WTC11 (cell line): ENCODE measurements at regions not wholly inside any gene's neighbourhood (a gene's known extent, or its start where the extent isn't known, plus 50 kb on each side); places are given as distances from the start of the nearest gene placed in this dataset.

Source experiments
- ATAC-seq: fragments of 200-7000 bp; cut with Tn5 transposase; 2 replicates; pipeline ENCODE4 v1.10.0; 2021; ENCODE audit warnings: mild to moderate bottlenecking, moderate library complexity
- CTCF ChIA-PET: fragments of 300-600 bp; sonication (Branson Sonifier 250); formaldehyde crosslinking; loops from one replicate; lab custom pipeline; 2021; ENCODE audit warnings: antibody characterized with exemption; lab: Charles Lee
- POLR2A ChIA-PET: fragments of 350-600 bp; sonication (Branson Sonifier 250); formaldehyde crosslinking; loops from one replicate; lab custom pipeline; 2021; ENCODE audit warnings: antibody characterized with exemption; lab: Charles Lee
- DNase-seq: peaks from one replicate; pipeline ENCODE4 v3.0.0; 2021; ENCODE audit warnings: low spot score
- H3K27ac Mint-ChIP-seq: 2 replicates; pipeline ENCODE4 v1.8.0; 2021; ENCODE audit warnings: mixed read lengths
- H3K27me3 Mint-ChIP-seq: 2 replicates; pipeline ENCODE4 v1.8.0; 2021; ENCODE audit warnings: low read depth, mild to moderate bottlenecking, moderate library complexity, mixed read lengths
- H3K36me3 Mint-ChIP-seq: 2 replicates; pipeline ENCODE4 v1.8.0; 2021; ENCODE audit warnings: mixed read lengths
- H3K4me1 Mint-ChIP-seq: 2 replicates; pipeline ENCODE4 v1.8.0; 2022; ENCODE audit warnings: mixed read lengths
- H3K4me3 Mint-ChIP-seq: 2 replicates; pipeline ENCODE4 v1.8.0; 2021; ENCODE audit warnings: mild to moderate bottlenecking, moderate library complexity, mixed read lengths
- H3K9me3 Mint-ChIP-seq: 2 replicates; pipeline ENCODE4 v1.8.0; 2021; ENCODE audit warnings: mixed read lengths
- E2F1 ChIP-seq: sonication (generic); formaldehyde crosslinking; IDR thresholded peaks from 2 replicates; pipeline ENCODE4 v1.8.0; 2022; ENCODE audit warnings: mild to moderate bottlenecking, missing genetic modification reagents
- ERG ChIP-seq: fragments of 250-450 bp; sonication (Bioruptor Pico); IDR thresholded peaks from 2 replicates; pipeline ENCODE4 v1.8.0; 2021; ENCODE audit warnings: mild to moderate bottlenecking
- FOXJ3 ChIP-seq: sonication (generic); formaldehyde crosslinking; IDR thresholded peaks from 2 replicates; pipeline ENCODE4 v1.9.0; 2021; ENCODE audit warnings: missing genetic modification reagents, mild to moderate bottlenecking, borderline replicate concordance
- FOXK1 ChIP-seq: sonication (generic); formaldehyde crosslinking; IDR thresholded peaks from 2 replicates; pipeline ENCODE4 v1.8.0; 2022; ENCODE audit warnings: mild to moderate bottlenecking, moderate library complexity, missing genetic modification reagents
- GRHL2 ChIP-seq: fragments of 250-450 bp; sonication (Bioruptor Pico); IDR thresholded peaks from 2 replicates; pipeline ENCODE4 v1.8.0; 2022; ENCODE audit warnings: mild to moderate bottlenecking, moderate library complexity; ENCODE audit not compliant: insufficient replicate concordance, severe bottlenecking
- JAZF1 ChIP-seq: fragments of 250-450 bp; sonication (Bioruptor Pico); IDR thresholded peaks from 2 replicates; pipeline ENCODE4 v1.9.0; 2021; ENCODE audit warnings: moderate library complexity, mild to moderate bottlenecking, inconsistent platforms
- KAT7 ChIP-seq: sonication (generic); formaldehyde crosslinking; IDR thresholded peaks from 2 replicates; pipeline ENCODE4 v1.8.1; 2023; ENCODE audit warnings: missing genetic modification reagents, mild to moderate bottlenecking, borderline replicate concordance
- MYBL2 ChIP-seq: sonication (generic); formaldehyde crosslinking; IDR thresholded peaks from 2 replicates; pipeline ENCODE4 v1.8.1; 2023; ENCODE audit warnings: mild to moderate bottlenecking, moderate library complexity, missing genetic modification reagents
- NR2C2 ChIP-seq: sonication (generic); formaldehyde crosslinking; IDR thresholded peaks from 2 replicates; pipeline ENCODE4 v1.8.0; 2022; ENCODE audit warnings: mild to moderate bottlenecking, missing genetic modification reagents
- RELA ChIP-seq: sonication (generic); formaldehyde crosslinking; IDR thresholded peaks from 2 replicates; pipeline ENCODE4 v1.8.1; 2022; ENCODE audit warnings: missing genetic modification reagents, mild to moderate bottlenecking, borderline replicate concordance
- TEAD1 ChIP-seq: sonication (generic); formaldehyde crosslinking; IDR thresholded peaks from 2 replicates; pipeline ENCODE4 v1.8.0; 2022; ENCODE audit warnings: mild to moderate bottlenecking, missing genetic modification reagents
- TP53 ChIP-seq: sonication (generic); formaldehyde crosslinking; IDR thresholded peaks from 2 replicates; pipeline ENCODE4 v1.8.1; 2023; ENCODE audit warnings: mild to moderate bottlenecking, missing genetic modification reagents
- USF2 ChIP-seq: sonication (generic); formaldehyde crosslinking; IDR thresholded peaks from 2 replicates; pipeline ENCODE4 v1.8.1; 2023; ENCODE audit warnings: mild to moderate bottlenecking, missing genetic modification reagents, moderate library complexity
- ZBTB43 ChIP-seq: sonication (generic); formaldehyde crosslinking; IDR thresholded peaks from 2 replicates; pipeline ENCODE4 v1.8.1; 2023; ENCODE audit warnings: mild to moderate bottlenecking, missing genetic modification reagents
- ZNF121 ChIP-seq: sonication (generic); formaldehyde crosslinking; IDR thresholded peaks from 2 replicates; pipeline ENCODE4 v1.8.0; 2023; ENCODE audit warnings: missing genetic modification reagents
- ZNF263 ChIP-seq: sonication (generic); formaldehyde crosslinking; IDR thresholded peaks from 2 replicates; pipeline ENCODE4 v1.8.1; 2022; ENCODE audit warnings: low read depth, mild to moderate bottlenecking, moderate library complexity, missing genetic modification reagents
- ZNF396 ChIP-seq: fragments of 250-450 bp; sonication (Bioruptor Pico); IDR thresholded peaks from 2 replicates; pipeline ENCODE4 v1.8.0; 2021; ENCODE audit warnings: mild to moderate bottlenecking, moderate library complexity, borderline replicate concordance
- ZNF416 ChIP-seq: fragments of 250-450 bp; sonication (Bioruptor Pico); IDR thresholded peaks from 2 replicates; pipeline ENCODE4 v1.9.0; 2021; ENCODE audit warnings: mild to moderate bottlenecking, inconsistent platforms
- TF ChIP-seq, protein P1 (sequence below): fragments of 250-450 bp; sonication (Bioruptor Pico); IDR thresholded peaks from 2 replicates; pipeline ENCODE4 v1.9.0; 2021; ENCODE audit warnings: mild to moderate bottlenecking
- TF ChIP-seq, protein P2 (sequence below): sonication (generic); formaldehyde crosslinking; IDR thresholded peaks from 2 replicates; pipeline ENCODE4 v1.8.1; 2022; ENCODE audit warnings: missing genetic modification reagents, borderline replicate concordance

DNA sequence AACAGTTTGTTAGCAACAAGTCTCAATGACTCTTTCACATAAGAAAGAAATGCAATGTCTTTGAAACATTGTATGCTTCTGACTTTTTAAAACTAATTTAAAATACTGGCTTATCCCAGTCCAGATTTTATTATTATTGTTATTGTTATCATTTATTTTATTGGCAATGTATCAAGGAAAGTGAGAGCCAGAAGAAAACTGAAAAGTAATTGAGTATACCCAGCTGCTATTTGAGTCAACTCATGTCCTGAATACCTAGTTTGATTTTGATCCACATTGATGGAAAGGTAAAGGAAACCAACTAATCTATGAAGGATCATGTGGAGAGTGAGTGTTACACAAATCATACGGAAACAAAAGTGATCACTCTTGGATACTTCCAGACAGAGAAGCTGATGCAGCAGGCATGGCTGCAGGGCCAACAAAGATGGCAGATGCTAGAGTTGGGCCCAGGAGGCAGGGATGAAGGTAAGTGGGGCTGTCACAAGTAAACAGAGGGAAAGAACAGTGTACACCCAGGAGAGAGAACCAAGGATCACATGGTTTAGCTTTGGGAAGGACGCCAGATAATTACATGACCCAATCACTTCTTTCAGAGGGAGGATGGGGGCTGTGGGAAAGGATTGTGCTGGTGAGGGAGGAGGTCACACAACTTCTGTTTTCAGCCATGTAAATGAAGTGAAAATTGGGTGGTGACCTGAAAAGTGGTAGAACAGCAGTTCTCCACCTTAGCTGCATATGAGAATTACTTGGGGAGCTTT lies 179.2 kb upstream of the NAMPT start:
- no peak overlapping the region for H3K27ac Mint-ChIP-seq
- TF ChIP-seq NR2C2 (CRISPR knock-in tag), result no peak
- TF ChIP-seq ZNF416, result no peak
- TF ChIP-seq ERG (CRISPR knock-in tag), result no peak
- TF ChIP-seq TEAD1 (CRISPR knock-in tag), result no peak
- TF ChIP-seq E2F1 (CRISPR knock-in tag), result no peak
- TF ChIP-seq FOXJ3 (CRISPR knock-in tag), result no peak
- no peak for TF ChIP-seq FOXK1 (CRISPR knock-in tag)
- no peak for TF ChIP-seq ZNF121 (CRISPR knock-in tag)
- TF ChIP-seq USF2 (CRISPR knock-in tag), result no peak
- TF ChIP-seq RELA (CRISPR knock-in tag), result no peak
- no peak for TF ChIP-seq KAT7
- TF ChIP-seq TP53 (CRISPR knock-in tag), result no peak
- TF ChIP-seq MYBL2 (CRISPR knock-in tag), result no peak
- CTCF ChIA-PET, result interaction anchor here (1.1 to 1.2 kb wide), 2 partner anchors 79 to 287 kb away, joined by 3 to 7 read pairs; no protein-coding TSS in a partner anchor
- DNase-seq, result no peak
- ATAC-seq, result no peak
- POLR2A ChIA-PET, result no interaction called here
- H3K9me3 Mint-ChIP-seq, result peaks cover 61% of the 10 kb centered on the region
- H3K36me3 Mint-ChIP-seq, result peaks cover 7% of the 10 kb centered on the region; the same call in 1 of the 2 replicates
- peaks cover 54% of the 10 kb centered on the region for H3K4me1 Mint-ChIP-seq
- no peak overlapping the region for H3K4me3 Mint-ChIP-seq
- H3K27me3 Mint-ChIP-seq, result no peaks in the 10 kb centered on the region

DNA sequence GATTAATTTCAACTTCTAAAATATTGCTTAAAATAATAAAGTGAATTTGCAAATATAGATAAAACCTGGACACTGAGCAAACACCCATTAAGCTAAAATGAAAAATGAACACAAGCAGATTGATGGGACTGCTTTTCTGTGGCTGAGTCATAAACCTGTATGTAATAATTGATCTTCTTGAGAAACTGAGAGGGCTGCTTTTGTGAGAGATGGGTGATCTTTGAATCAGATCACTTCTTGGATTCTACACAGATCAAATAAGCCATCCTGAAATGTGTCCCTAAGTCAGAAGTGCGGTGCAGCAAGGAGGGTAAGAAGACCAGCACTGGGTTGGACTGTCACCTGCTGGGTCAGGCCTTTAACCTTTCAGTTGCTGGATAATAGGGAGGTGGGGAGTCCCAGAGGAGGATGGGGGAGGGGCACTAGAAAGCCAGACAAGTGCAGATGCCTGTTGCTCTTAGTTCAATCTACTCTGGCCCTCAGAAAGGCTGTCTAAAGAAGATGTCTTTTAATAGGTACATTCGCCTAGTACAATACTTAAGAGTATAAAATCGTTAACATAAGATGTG lies 178.2 kb upstream of the NAMPT start:
- DNase-seq (peak; percentile 36), ATAC-seq (peak; percentile 74)
- H3K9me3 Mint-ChIP-seq, result peaks cover 63% of the 10 kb centered on the region
- H3K36me3 Mint-ChIP-seq, result peaks cover 17% of the 10 kb centered on the region
- H3K27me3 Mint-ChIP-seq, result peaks cover 3% of the 10 kb centered on the region; the same call in 1 of the 2 replicates
- CTCF ChIA-PET, result interaction anchor here (1.3 to 2.8 kb wide), 2 partner anchors 284 to 286 kb away, joined by 4 to 27 read pairs; no protein-coding TSS in a partner anchor
- peaks cover 44% of the 10 kb centered on the region for H3K4me1 Mint-ChIP-seq
- no peak overlapping the region for H3K4me3 Mint-ChIP-seq
- no peak overlapping the region for H3K27ac Mint-ChIP-seq
- no peak for TF ChIP-seq ZNF396 (CRISPR knock-in tag)
- no peak for TF ChIP-seq JAZF1 (CRISPR knock-in tag)
- TF ChIP-seq ZNF263 (CRISPR knock-in tag), result no peak
- TF ChIP-seq, protein P1, sequence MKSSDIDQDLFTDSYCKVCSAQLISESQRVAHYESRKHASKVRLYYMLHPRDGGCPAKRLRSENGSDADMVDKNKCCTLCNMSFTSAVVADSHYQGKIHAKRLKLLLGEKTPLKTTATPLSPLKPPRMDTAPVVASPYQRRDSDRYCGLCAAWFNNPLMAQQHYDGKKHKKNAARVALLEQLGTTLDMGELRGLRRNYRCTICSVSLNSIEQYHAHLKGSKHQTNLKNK, result no peak
- no peak for TF ChIP-seq ZBTB43 (CRISPR knock-in tag)
- TF ChIP-seq GRHL2, result no peak
- TF ChIP-seq, protein P2, sequence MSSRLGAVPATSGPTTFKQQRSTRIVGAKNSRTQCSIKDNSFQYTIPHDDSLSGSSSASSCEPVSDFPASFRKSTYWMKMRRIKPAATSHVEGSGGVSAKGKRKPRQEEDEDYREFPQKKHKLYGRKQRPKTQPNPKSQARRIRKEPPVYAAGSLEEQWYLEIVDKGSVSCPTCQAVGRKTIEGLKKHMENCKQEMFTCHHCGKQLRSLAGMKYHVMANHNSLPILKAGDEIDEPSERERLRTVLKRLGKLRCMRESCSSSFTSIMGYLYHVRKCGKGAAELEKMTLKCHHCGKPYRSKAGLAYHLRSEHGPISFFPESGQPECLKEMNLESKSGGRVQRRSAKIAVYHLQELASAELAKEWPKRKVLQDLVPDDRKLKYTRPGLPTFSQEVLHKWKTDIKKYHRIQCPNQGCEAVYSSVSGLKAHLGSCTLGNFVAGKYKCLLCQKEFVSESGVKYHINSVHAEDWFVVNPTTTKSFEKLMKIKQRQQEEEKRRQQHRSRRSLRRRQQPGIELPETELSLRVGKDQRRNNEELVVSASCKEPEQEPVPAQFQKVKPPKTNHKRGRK (CRISPR knock-in tag), result no peak
- POLR2A ChIA-PET, result interaction anchor here (1.0 kb wide), 1 partner anchor 289 kb away, joined by 3 read pairs; no protein-coding TSS in a partner anchor
